ENCODE measurements at regions not wholly inside any gene's neighbourhood (a gene's known extent, or its start where the extent isn't known, plus 50 kb on each side); places are given as distances from the start of the nearest gene placed in this dataset.
"Not testable (repeated sequence)": the region's sequence is repeated elsewhere in the genome, so short reads cannot be mapped to it uniquely, and the experiment has no call there.

DNA sequence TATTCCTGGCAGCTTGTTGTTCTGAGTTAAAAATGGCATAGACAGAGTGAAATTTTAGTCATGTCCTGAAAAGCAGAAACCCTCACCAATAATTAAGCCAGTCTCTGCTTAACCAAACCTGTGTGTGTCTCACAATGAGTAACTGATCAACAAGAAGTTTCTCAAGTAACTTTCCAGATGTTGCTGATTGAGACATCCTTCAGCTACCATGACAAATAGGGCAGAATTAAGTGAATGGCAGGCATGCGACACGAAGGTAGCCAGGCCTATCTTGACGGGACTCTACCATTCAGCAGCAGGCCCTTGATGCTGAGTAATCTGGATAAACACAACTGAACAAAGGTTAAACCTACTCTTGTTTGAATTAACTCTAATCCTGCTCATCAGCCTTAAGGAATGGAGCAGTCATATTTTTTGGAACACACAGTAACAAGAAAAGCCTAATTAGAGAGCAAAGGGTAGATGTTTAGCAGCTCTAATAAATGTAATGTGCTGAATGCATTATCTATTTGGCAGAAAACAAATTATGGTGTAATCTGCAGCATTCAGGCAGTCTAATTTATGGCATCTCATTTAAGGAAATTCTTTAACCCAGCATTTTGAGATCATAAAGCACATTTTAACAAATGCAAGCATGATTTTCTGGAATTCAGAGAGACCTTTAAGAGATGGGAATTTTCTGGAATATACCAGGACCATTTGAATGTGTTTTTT is 159.5 kb upstream of the EPHA4 start:
- DNase-seq = no peak
- Histone ChIP-seq H3K36me3 (no peaks in the 10 kb centered on the region), H3K9me3 (replicated peaks) (no peaks in the 10 kb centered on the region), H3K4me3 (no peak overlapping the region), H3K27me3 (no peaks in the 10 kb centered on the region), H3K27ac (no peak overlapping the region), H3K4me1 (no peaks in the 10 kb centered on the region)

DNA sequence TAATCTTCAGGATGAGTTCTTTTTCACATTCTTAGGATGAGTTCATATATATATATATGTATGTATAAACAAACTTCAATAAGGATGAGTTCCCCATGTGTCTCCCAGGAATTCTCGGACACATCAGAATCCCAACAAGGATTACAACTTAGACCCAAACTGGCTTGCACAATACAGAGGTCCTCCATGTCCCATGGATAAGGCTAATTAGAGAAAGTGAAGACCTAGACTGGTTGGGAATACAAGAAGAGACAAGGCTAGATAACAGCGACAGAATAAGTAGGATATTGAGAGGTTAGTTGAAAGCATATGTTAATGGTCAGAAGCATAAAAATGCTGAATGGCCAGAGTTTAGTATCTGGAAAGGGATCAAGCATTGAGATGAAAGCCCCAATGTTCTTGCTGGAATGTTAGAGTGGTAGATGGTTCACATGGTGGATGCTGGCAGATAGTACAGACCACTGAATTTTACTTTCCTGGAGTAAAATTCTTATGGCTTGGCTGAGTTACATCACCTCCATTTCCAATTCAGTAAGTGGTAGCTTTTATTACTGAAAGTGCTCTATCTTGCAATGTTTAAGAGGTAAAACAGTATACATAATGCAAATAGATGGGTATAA is 154.9 kb upstream of the EPHA4 start:
- no peaks in the 10 kb centered on the region for H3K9me3 ChIP-seq (replicated peaks)
- no peak for DNase-seq
- H3K27me3 ChIP-seq = no peaks in the 10 kb centered on the region
- no peaks in the 10 kb centered on the region for H3K4me1 ChIP-seq
- H3K27ac ChIP-seq = no peak overlapping the region
- H3K4me3 ChIP-seq = no peak overlapping the region
- H3K36me3 ChIP-seq = no peaks in the 10 kb centered on the region

DNA sequence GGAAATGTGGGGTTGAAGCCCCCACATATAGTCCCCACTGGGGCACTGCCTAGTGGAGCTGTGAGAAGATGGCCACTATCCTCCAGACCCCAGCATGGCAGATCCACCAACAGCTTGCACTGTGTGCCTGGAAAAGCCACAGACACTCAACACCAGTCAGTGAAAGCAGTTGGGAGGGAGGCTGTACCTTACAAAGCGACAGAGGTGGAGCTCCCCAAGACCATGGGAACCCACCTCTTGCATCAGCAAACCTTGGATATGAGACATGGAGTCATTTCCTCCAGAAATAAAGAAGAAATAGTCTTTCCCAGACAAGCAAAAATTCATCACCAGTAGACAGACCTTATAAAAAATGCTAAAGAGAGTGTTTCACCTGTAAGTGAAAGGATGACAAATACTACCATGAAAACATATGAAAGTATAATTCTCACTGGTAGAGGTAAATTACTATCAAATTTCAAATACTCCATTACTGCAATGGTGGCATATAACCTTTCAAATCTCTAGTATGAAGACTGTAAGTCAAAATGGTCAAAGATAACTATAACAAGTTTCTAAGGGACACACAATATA is 152.6 kb upstream of the EPHA4 start:
- Histone ChIP-seq H3K27ac (no peak overlapping the region), H3K9me3 (replicated peaks) (no peaks in the 10 kb centered on the region), H3K36me3 (no peaks in the 10 kb centered on the region), H3K27me3 (no peaks in the 10 kb centered on the region), H3K4me1 (no peaks in the 10 kb centered on the region), H3K4me3 (no peak overlapping the region)
- no peak for DNase-seq

DNA sequence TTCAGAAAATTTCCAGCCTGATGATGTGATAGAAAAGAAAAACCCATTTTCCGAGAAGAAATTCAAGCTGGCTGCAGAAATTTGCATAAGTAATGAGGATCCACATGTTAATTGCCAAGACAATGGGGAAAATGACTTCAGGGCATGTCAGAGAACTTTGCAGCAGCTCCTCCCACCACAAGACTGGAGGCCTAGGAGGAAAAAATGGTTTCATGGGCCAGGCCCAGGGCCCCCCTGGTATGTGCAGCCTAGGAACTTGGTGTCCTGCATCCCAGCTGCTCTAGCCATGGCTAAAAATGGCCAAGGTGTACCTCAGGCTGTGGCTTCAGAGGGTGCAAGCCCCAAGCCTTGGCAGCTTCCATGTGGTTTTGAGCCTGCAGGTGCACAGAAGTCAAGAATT is 152.0 kb upstream of the EPHA4 start:
- H3K27ac ChIP-seq; DNase-seq; H3K4me1 ChIP-seq; H3K4me3 ChIP-seq; H3K36me3 ChIP-seq; H3K27me3 ChIP-seq; H3K9me3 ChIP-seq (replicated peaks): not testable (repeated sequence)

DNA sequence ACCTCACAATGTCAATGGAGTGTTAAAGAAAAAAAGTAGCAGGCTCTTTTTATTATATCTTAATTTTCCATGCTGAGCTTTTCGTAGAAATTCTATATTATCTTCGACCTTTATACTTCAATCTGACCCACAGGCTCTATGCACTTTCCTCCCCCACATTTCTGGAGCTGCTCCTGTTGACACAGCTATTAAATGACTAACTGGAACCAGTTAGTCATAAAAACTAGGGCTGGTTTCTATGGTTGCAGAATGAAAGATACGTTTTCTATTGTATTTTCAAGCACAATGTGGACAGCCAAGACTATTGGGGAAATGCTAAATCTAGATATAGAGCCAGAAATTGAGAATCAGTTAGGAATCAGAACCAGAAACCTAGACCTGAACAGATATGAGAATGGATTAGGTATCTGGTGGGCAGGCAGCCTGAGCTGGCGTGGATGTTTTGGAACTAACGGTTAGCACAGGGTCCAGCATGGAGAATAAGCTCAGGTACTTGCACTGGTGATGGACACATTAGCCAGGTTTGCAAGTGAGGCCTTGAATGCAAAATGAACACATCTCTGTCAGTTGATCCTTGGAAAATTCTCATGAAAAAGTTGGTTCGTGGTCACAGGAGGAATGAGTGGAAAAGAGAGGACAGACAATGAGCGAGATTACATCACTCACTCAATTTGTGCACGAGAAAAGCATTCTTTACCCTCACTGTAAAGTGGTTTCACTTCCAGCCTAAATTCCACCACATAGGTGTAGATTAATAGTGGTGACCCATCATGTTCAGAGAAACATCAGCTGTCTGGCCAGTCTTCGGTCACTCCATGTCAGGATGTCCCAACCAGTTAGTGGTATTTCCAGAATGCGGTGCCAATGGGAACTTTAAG is 144.6 kb upstream of the EPHA4 start:
- no peak overlapping the region for H3K4me3 ChIP-seq
- H3K9me3 ChIP-seq (replicated peaks) = no peaks in the 10 kb centered on the region
- H3K4me1 ChIP-seq = no peaks in the 10 kb centered on the region
- H3K27ac ChIP-seq = no peak overlapping the region
- no peaks in the 10 kb centered on the region for H3K27me3 ChIP-seq
- no peaks in the 10 kb centered on the region for H3K36me3 ChIP-seq
- DNase-seq = no peak

DNA sequence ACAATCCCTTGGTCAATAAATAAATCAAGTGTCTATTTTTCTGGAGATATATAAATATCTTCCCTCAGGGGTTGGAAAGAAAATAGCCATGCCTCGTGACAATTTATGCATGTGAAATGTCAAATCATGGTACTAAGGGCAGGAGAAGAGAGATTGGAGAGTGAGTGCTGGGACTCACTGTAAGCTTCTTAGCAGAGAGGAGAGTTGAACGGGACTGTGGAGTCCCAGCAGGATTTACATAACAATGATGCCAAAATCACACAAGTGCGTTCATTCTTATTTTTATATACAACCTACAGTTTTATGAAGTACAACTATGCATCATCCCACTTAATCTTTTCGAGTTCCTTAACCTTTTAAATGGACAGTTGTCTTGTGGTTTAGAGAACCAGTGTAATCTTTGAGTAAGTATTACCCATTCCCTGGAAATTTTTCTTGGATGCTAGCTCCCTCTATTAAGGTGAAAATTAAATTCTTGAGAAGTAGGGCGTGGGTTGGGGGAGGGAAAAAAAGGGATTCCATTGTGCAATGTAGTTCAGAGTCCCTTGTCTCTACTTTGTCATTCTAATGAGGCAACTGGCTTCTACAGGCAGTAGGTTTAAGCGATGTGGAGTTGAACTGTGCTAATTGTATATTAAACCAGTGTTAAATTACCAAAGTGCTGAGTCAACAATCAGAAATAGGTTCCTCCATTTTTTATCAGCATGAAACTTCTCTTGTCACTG is 143.6 kb upstream of the EPHA4 start:
- no peaks in the 10 kb centered on the region for H3K9me3 ChIP-seq (replicated peaks)
- DNase-seq = no peak
- no peaks in the 10 kb centered on the region for H3K36me3 ChIP-seq
- H3K27me3 ChIP-seq = no peaks in the 10 kb centered on the region
- no peaks in the 10 kb centered on the region for H3K4me1 ChIP-seq
- H3K27ac ChIP-seq = no peak overlapping the region
- no peak overlapping the region for H3K4me3 ChIP-seq

DNA sequence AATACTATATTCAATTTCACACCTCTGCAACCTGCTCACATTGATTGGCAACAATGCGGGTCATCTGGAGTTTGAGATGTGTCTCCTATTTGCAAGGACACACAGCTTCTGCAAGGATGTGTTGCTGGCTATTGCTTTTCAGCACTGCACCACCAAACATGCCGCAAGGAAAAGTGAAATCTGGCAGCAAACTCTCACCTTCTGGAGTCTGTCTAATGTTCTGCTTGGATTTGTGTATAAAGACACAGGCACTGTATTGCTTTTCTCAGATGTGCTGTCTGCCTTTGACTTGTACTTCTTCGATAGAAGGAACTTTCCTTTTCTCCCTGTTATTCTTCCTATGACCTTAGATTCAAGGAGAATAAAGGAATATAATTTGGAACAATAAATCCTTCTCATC is 138.6 kb upstream of the EPHA4 start:
- H3K4me3 ChIP-seq = no peak overlapping the region
- no peaks in the 10 kb centered on the region for H3K27me3 ChIP-seq
- H3K27ac ChIP-seq = no peak overlapping the region
- no peaks in the 10 kb centered on the region for H3K9me3 ChIP-seq (replicated peaks)
- no peaks in the 10 kb centered on the region for H3K36me3 ChIP-seq
- no peak for DNase-seq
- H3K4me1 ChIP-seq = no peaks in the 10 kb centered on the region

DNA sequence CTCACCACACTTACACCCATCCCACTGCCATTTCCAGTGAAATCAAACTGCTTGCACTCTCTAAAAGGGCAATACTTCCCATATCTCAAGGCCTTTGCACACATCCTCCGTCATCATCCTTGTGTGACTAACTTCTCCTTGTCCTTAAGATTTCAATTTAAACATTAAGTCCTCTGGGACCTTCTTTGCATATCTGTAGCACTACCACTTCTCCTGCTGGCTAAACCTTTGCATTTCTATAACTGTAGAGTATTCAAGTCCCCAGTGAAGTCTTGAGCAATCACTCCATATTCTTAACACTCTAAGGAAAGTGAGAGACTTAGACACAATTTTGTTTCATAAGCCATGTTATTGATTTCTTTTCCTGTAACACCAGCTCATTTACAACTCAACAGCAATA is 136.8 kb upstream of the EPHA4 start:
- Histone ChIP-seq H3K4me1 (no peaks in the 10 kb centered on the region), H3K27ac (no peak overlapping the region), H3K9me3 (replicated peaks) (no peaks in the 10 kb centered on the region), H3K4me3 (no peak overlapping the region), H3K36me3 (no peaks in the 10 kb centered on the region), H3K27me3 (no peaks in the 10 kb centered on the region)
- no peak for DNase-seq

DNA sequence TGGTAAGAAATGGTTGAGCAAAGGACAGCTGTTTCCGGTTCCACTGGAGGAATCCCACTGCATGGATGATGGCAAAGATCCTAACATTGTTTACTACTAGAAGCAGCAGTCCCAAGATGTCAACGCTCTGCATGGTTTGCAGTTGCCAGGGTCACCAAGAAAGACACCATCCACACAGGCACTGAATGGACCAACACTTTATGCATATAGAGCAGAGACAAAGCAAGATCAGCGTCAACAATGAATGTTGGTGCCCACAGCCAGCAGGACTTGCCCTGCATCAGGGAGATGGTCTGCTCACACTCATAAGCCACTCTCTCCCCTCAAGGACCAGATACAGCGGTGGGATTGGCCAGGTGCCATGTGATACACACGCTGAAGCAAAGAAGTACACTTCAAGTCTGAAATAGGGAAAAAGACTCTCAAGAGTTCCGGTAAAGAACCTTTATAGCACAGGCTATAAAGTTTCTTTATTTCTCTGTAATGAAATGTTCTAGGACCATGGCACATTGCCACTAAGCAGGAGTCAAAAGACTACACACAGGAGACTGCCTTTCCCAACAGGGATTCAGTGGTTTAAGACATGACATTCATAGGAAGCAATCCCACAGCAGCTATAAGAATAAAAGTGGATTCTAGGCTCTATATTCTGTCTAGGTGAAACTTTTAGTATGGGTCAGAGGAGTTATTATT is 133.2 kb upstream of the EPHA4 start:
- Histone ChIP-seq H3K36me3 (no peaks in the 10 kb centered on the region), H3K4me1 (no peaks in the 10 kb centered on the region), H3K27ac (no peak overlapping the region), H3K27me3 (no peaks in the 10 kb centered on the region), H3K4me3 (no peak overlapping the region), H3K9me3 (replicated peaks) (no peaks in the 10 kb centered on the region)
- DNase-seq = no peak

DNA sequence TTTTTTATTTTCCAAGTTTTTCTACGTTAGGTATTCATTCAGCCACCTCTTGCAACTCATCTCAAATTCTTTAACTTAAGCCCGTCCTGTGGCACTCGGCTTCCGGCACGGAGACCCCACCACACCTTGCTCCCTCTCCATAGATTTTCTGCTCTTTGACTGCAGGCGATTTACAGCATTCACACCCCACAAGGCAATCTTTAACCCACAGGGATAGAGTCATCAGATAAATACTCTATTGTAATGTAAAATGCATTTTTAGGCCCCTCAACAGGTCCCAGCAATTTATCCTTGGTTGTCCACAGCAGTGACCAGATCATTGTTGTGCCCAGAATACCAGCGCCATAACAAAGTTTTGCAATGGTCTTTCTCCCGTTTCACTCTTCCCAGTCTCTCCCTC is 132.3 kb upstream of the EPHA4 start:
- Histone ChIP-seq H3K4me3 (no peak overlapping the region), H3K9me3 (replicated peaks) (no peaks in the 10 kb centered on the region), H3K4me1 (no peaks in the 10 kb centered on the region), H3K36me3 (no peaks in the 10 kb centered on the region), H3K27ac (no peak overlapping the region), H3K27me3 (no peaks in the 10 kb centered on the region)
- DNase-seq = no peak

DNA sequence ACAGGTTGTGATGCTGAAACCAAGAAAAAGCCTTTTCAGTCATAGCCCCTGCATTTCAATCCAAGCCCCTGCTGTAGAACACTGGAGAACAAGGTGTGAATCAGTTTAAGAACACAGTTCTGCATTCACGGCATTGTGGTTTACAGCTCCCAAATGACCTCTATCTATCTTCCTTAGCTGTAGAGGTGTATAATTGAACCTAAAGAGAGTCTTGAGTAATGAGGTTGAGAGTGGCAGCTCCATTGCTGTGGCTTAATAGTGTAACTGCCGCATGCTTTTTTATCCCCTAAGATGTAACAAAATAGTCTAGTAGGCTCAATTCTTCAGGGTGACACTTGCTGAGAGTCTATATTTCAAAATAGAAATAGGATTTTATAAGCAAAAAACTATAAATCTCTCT is 121.3 kb upstream of the EPHA4 start:
- H3K27me3 ChIP-seq = no peaks in the 10 kb centered on the region
- H3K4me3 ChIP-seq = no peak overlapping the region
- DNase-seq = no peak
- no peaks in the 10 kb centered on the region for H3K36me3 ChIP-seq
- H3K27ac ChIP-seq = no peak overlapping the region
- no peaks in the 10 kb centered on the region for H3K4me1 ChIP-seq
- no peaks in the 10 kb centered on the region for H3K9me3 ChIP-seq (replicated peaks)

DNA sequence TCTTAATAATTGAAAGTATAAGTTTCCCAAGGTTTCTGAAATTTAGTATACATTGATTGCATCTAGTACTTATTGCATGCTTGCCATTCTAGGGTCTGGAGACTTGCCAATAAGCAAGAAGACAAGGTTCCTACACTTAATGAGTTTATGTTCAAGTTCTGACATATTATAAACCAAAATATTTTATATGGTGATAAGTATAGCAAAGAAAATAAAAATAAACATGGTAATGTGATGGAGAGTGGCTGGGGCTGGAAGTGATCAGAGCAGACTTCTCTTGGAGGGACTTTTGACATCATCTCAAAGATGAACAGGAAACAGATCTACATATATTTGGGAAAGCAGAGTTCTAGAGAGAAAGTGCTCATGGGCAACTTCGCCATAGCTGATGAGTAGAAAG is 119.5 kb upstream of the EPHA4 start:
- H3K27me3 ChIP-seq = no peaks in the 10 kb centered on the region
- no peaks in the 10 kb centered on the region for H3K4me1 ChIP-seq
- no peaks in the 10 kb centered on the region for H3K9me3 ChIP-seq (replicated peaks)
- no peaks in the 10 kb centered on the region for H3K36me3 ChIP-seq
- H3K27ac ChIP-seq = no peak overlapping the region
- no peak overlapping the region for H3K4me3 ChIP-seq
- no peak for DNase-seq

DNA sequence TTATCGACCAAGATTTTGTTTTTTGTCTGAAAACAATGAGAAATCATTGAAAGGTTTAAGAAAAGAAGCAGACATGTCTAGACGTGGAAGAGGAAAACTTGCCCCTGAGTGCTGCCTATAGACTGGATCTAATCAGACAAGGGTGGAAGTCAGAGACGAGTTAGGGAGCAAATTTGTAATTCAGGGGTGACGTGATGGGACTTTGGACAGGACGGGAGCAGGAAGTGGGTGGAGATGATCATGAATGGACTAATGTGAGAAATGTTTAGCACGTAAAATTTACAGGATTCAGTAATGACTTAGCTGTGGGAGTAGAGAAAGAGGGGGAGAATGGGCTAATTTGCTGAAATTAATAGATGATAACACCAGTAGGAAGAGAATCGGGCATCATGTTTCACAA is 117.0 kb upstream of the EPHA4 start:
- Histone ChIP-seq H3K36me3 (no peaks in the 10 kb centered on the region), H3K4me1 (no peaks in the 10 kb centered on the region), H3K4me3 (no peak overlapping the region), H3K27me3 (no peaks in the 10 kb centered on the region), H3K9me3 (replicated peaks) (no peaks in the 10 kb centered on the region), H3K27ac (no peak overlapping the region)
- DNase-seq = no peak

DNA sequence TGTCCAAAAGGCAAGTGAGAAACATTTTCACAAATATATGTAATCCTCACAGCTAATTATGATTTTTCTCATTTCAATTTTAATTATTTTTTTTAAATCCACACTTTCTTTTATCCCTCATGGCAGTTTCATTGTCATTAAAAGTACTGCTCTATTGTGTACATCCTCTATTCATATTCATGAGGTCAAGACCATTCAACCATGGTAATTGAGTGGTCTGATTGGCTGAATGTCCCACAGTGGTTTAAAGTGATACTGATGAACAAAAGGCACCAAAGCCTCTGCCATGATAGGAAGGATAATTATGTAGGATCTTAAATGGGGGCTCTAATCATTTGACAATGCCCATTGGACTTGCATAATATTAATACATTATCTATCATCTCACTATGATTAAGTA is 108.4 kb upstream of the EPHA4 start:
- Histone ChIP-seq H3K36me3 (no peaks in the 10 kb centered on the region), H3K4me3 (no peak overlapping the region), H3K27ac (no peak overlapping the region), H3K4me1 (no peaks in the 10 kb centered on the region), H3K9me3 (replicated peaks) (no peaks in the 10 kb centered on the region), H3K27me3 (no peaks in the 10 kb centered on the region)
- DNase-seq = no peak
